SH-SY5Y (cell line): ENCODE measurements at regions not wholly inside any gene's neighbourhood (a gene's known extent, or its start where the extent isn't known, plus 50 kb on each side); places are given as distances from the start of the nearest gene placed in this dataset.

Experiments
- GATA2 ChIP-seq: IDR thresholded peaks from 2 replicates; pipeline ENCODE4 v1.6.1; 2011; ENCODE audit warnings: mild to moderate bottlenecking, low read depth, low read length
- GATA3 ChIP-seq: IDR thresholded peaks from 2 replicates; pipeline ENCODE4 v1.6.1; 2011; ENCODE audit warnings: low read depth, mild to moderate bottlenecking, low read length, moderate library complexity

DNA sequence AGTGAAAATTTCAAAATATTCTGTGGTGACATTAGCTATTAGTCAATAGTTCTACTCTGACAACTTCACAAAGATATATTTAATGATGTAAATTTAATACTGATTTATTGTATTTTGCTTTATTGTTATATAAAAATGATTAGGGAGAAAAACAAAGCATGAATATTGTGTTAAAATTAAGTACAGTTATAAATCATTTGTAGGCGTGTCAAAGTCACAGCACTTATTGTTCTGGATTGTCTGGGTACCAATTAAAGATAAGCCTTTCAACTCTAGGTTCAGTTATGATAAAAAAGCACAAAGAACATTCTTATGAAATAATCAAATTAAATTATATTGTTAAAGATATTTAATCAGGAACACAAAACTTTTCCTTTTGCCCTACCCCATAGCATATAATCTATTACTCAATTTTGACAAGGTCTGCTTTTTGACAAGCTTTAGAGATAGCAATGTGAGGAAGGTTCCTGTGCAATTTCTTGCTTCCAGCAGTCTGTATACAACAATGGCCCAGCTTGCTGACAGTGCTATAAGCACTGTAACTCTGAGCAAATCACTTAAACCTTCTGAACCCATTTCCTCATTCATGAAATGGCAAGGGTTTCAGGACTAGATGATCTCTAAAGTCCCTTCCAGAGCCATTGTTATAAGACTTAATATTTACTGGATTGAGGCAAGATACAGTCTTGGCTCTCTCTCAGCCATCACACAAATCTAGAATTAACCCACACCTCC lies 910.3 kb upstream of the LCORL start:
- TF ChIP-seq GATA2, result no peak
- no peak for TF ChIP-seq GATA3
